H1 (cell line): ENCODE measurements at regions not wholly inside any gene's neighbourhood (a gene's known extent, or its start where the extent isn't known, plus 50 kb on each side); places are given as distances from the start of the nearest gene placed in this dataset.

Experiments
- CTCF ChIA-PET: fragments of 300-600 bp; sonication (Branson Sonifier 250); formaldehyde crosslinking; loops from one replicate; lab custom pipeline; 2021; ENCODE audit not compliant: partially characterized antibody; lab: Charles Lee
- POLR2A ChIA-PET: fragments of 300-600 bp; sonication (Branson Sonifier 250); formaldehyde crosslinking; loops from one replicate; lab custom pipeline; 2021; ENCODE audit warnings: inconsistent platforms; ENCODE audit not compliant: partially characterized antibody; lab: Charles Lee
- DNase-seq, 2 experiments: peaks; one replicate each; pipeline versions ENCODE4 v3.0.0 to v3.0.0-alpha.2; 2010 to 2022; ENCODE audit warnings: low spot score in 2 of 2, low read depth in 1 of 2, mixed read lengths in 1 of 2
- FAIRE-seq: peaks from 2 replicates; lab custom pipeline; 2011; peaks lifted over from hg19 to GRCh38; lab: Jason Lieb, UNC
- H2AFZ ChIP-seq: 2 replicates; pipeline ENCODE4 v1.8.1; 2012; ENCODE audit warnings: low read length, inconsistent platforms
- H2AK5ac ChIP-seq: 2 replicates; pipeline ENCODE4 v1.6.1; 2013; ENCODE audit warnings: low read depth, low read length
- H2BK120ac ChIP-seq: replicated peaks from 2 replicates; pipeline ENCODE3; 2013; ENCODE audit warnings: low read depth, low read length, inconsistent platforms
- H2BK12ac ChIP-seq: 2 replicates; pipeline ENCODE4 v1.6.1; 2013; ENCODE audit warnings: low read depth, low read length
- H2BK15ac ChIP-seq: 2 replicates; pipeline ENCODE4 v1.6.1; 2013; ENCODE audit warnings: low read length
- H2BK20ac ChIP-seq: 2 replicates; pipeline ENCODE4 v1.6.1; 2013; ENCODE audit warnings: low read length
- H2BK5ac ChIP-seq: 2 replicates; pipeline ENCODE4 v1.6.1; 2013; ENCODE audit warnings: low read depth, low read length
- H3K14ac ChIP-seq: 2 replicates; pipeline ENCODE4 v1.6.1; 2013; ENCODE audit warnings: inconsistent platforms; ENCODE audit not compliant: insufficient read length
- H3K18ac ChIP-seq: 2 replicates; pipeline ENCODE4 v1.6.1; 2013; ENCODE audit warnings: low read length; ENCODE audit errors: extremely low read depth
- H3K23ac ChIP-seq: 2 replicates; pipeline ENCODE4 v1.6.1; 2013; ENCODE audit warnings: inconsistent platforms; ENCODE audit not compliant: insufficient read length
- H3K23me2 ChIP-seq: 2 replicates; pipeline ENCODE4 v1.6.1; 2013; ENCODE audit warnings: low read depth, low read length
- H3K27ac ChIP-seq: 2 replicates; pipeline ENCODE4 v1.6.1; 2011; ENCODE audit warnings: low read depth, low read length, inconsistent platforms
- H3K27me3 ChIP-seq, 4 experiments: replicated peaks in 1 of 4; 1 replicate in 1 of 4; 2 replicates in 3 of 4; pipeline versions ENCODE4 v1.6.1 to v1.8.1; 2011 to 2013; ENCODE audit warnings: low read length in 3 of 4, mild to moderate bottlenecking in 3 of 4, inconsistent platforms in 2 of 4, mixed read lengths in 2 of 4, moderate library complexity in 1 of 4; ENCODE audit not compliant: control insufficient read depth in 3 of 4, insufficient read depth in 3 of 4; ENCODE audit errors: extremely low read depth in 1 of 4
- H3K36me3 ChIP-seq, 4 experiments: 2 replicates each; pipeline versions ENCODE4 v1.6.1 to v1.8.1; 2011 to 2013; ENCODE audit warnings: mild to moderate bottlenecking in 4 of 4, low read length in 3 of 4, moderate library complexity in 2 of 4, control low read depth in 1 of 4, inconsistent platforms in 1 of 4; ENCODE audit not compliant: insufficient read depth in 4 of 4, control insufficient read depth in 2 of 4
- H3K4ac ChIP-seq: replicated peaks from 2 replicates; pipeline ENCODE3; 2013; ENCODE audit warnings: low read length, low read depth, mixed read lengths, inconsistent platforms; ENCODE audit not compliant: insufficient read length
- H3K4me1 ChIP-seq, 4 experiments: replicated peaks in 1 of 4; 1 replicate in 1 of 4; 2 replicates in 3 of 4; pipeline versions ENCODE4 v1.6.1 to v1.8.1; 2011 to 2013; ENCODE audit warnings: low read length in 3 of 4, inconsistent platforms in 2 of 4, mixed read lengths in 1 of 4; ENCODE audit not compliant: insufficient read depth in 4 of 4, control insufficient read depth in 3 of 4
- H3K4me2 ChIP-seq, 2 experiments: 2 replicates each; pipeline versions ENCODE4 v1.6.1 to v1.8.1; 2011 to 2013; ENCODE audit warnings: low read depth in 2 of 2, low read length in 2 of 2, control low read depth in 1 of 2, inconsistent platforms in 1 of 2, mild to moderate bottlenecking in 1 of 2; ENCODE audit not compliant: insufficient read depth in 1 of 2
- H3K4me3 ChIP-seq, 4 experiments: fragments of 200-600, 300-600 bp in 1 of 4; sonication (generic), shearing (Covaris generic), sonication (Bioruptor Twin) in 1 of 4; 2 replicates each; pipeline versions ENCODE4 v1.5.1 to v1.8.1; 2011 to 2016; ENCODE audit warnings: low read length in 4 of 4, low read depth in 3 of 4, control low read depth in 2 of 4, inconsistent platforms in 2 of 4, mild to moderate bottlenecking in 2 of 4, mixed read lengths in 1 of 4, moderate library complexity in 1 of 4; ENCODE audit not compliant: insufficient read depth in 2 of 4; ENCODE audit errors: extremely low read depth in 1 of 4
- H3K56ac ChIP-seq: replicated peaks from 2 replicates; pipeline ENCODE3; 2013; ENCODE audit warnings: low read depth, mild to moderate bottlenecking, mixed read lengths, low read length, inconsistent platforms; ENCODE audit not compliant: insufficient read length
- H3K79me1 ChIP-seq: 2 replicates; pipeline ENCODE4 v1.6.1; 2013; ENCODE audit warnings: low read depth, low read length, control low read depth
- H3K79me2 ChIP-seq, 2 experiments: 2 replicates each; pipeline versions ENCODE4 v1.6.1 to v1.8.1; 2012 to 2013; ENCODE audit warnings: low read length in 2 of 2, mild to moderate bottlenecking in 2 of 2, inconsistent platforms in 1 of 2; ENCODE audit not compliant: insufficient read depth in 2 of 2, control insufficient read depth in 1 of 2
- H3K9ac ChIP-seq, 4 experiments: replicated peaks in 1 of 4; 1 replicate in 1 of 4; 2 replicates in 3 of 4; pipeline versions ENCODE4 v1.6.1 to v1.8.1; 2011 to 2013; ENCODE audit warnings: low read depth in 3 of 4, low read length in 3 of 4, control low read depth in 2 of 4, mild to moderate bottlenecking in 2 of 4, moderate library complexity in 2 of 4, inconsistent platforms in 1 of 4; ENCODE audit errors: extremely low read depth in 1 of 4
- H3K9me3 ChIP-seq, 2 experiments: 2 replicates each; pipeline versions ENCODE4 v1.6.1 to v1.8.1; 2012 to 2013; ENCODE audit warnings: mild to moderate bottlenecking in 2 of 2, moderate library complexity in 2 of 2, control low read depth in 1 of 2, inconsistent platforms in 1 of 2, low read depth in 1 of 2, low read length in 1 of 2, mixed read lengths in 1 of 2; ENCODE audit not compliant: insufficient read depth in 2 of 2
- H4K20me1 ChIP-seq, 2 experiments: replicated peaks in 1 of 2; 2 replicates each; pipeline versions ENCODE3 to v1.8.1; 2011 to 2013; ENCODE audit warnings: inconsistent platforms in 2 of 2, low read length in 2 of 2, mild to moderate bottlenecking in 1 of 2; ENCODE audit not compliant: insufficient read depth in 2 of 2, control insufficient read depth in 1 of 2
- H4K5ac ChIP-seq: 2 replicates; pipeline ENCODE4 v1.6.1; 2013; ENCODE audit warnings: low read length, low read depth, mixed read lengths, inconsistent platforms; ENCODE audit not compliant: insufficient read length
- H4K8ac ChIP-seq: 2 replicates; pipeline ENCODE4 v1.8.0; 2013; ENCODE audit warnings: mild to moderate bottlenecking, moderate library complexity, low read length, inconsistent platforms; ENCODE audit not compliant: insufficient read depth; ENCODE audit errors: extremely low read depth
- H4K91ac ChIP-seq: replicated peaks from 2 replicates; pipeline ENCODE3; 2013; ENCODE audit warnings: low read length, mixed read lengths, inconsistent platforms; ENCODE audit not compliant: insufficient read length
- BCL11A ChIP-seq, 2 experiments: IDR thresholded peaks; one replicate each; pipeline ENCODE4 v1.6.1; 2011; ENCODE audit warnings: low read depth in 2 of 2, low read length in 2 of 2, mild to moderate bottlenecking in 2 of 2
- CBX8 ChIP-seq: fragments of 300-800, 300-1000 bp; sonication (generic); IDR thresholded peaks from 2 replicates; pipeline ENCODE4 v1.7.1; 2016; ENCODE audit warnings: low read depth, low read length, borderline replicate concordance
- CHD2 ChIP-seq: IDR thresholded peaks from 2 replicates; pipeline ENCODE4 v1.6.1; 2012; ENCODE audit warnings: low read length, improper control_type of control experiment
- CTBP2 ChIP-seq: IDR thresholded peaks from 2 replicates; pipeline ENCODE4 v1.7.0; 2011; ENCODE audit warnings: borderline replicate concordance, mild to moderate bottlenecking, moderate library complexity, mixed read lengths, low read length; ENCODE audit not compliant: insufficient read depth, insufficient read length
- EP300 ChIP-seq, 2 experiments: IDR thresholded peaks; 1 replicate in 1 of 2; 2 replicates in 1 of 2; pipeline ENCODE4 v1.6.1; 2011 to 2012; ENCODE audit warnings: low read depth in 2 of 2, low read length in 2 of 2, mild to moderate bottlenecking in 2 of 2, borderline replicate concordance in 1 of 2, inconsistent platforms in 1 of 2, moderate library complexity in 1 of 2
- FOSL1 ChIP-seq: IDR thresholded peaks from 2 replicates; pipeline ENCODE4 v1.6.1; 2011; ENCODE audit warnings: mild to moderate bottlenecking, low read depth, low read length, moderate library complexity; ENCODE audit not compliant: insufficient read depth
- GABPA ChIP-seq: IDR thresholded peaks from 2 replicates; pipeline ENCODE4 v1.6.1; 2011; ENCODE audit warnings: mild to moderate bottlenecking, low read length, moderate library complexity, borderline replicate concordance; ENCODE audit not compliant: insufficient read depth
- GTF2F1 ChIP-seq: IDR thresholded peaks from 2 replicates; pipeline ENCODE4 v1.6.1; 2012; ENCODE audit warnings: low read depth, low read length, improper control_type of control experiment, borderline replicate concordance
- HDAC6 ChIP-seq: IDR thresholded peaks from one replicate; pipeline ENCODE4 v1.7.1; 2012; ENCODE audit warnings: low read depth, mild to moderate bottlenecking, inconsistent platforms, low read length, moderate library complexity
- MAFK ChIP-seq: IDR thresholded peaks from 2 replicates; pipeline ENCODE4 v1.6.1; 2012; ENCODE audit warnings: low read depth, mild to moderate bottlenecking, improper control_type of control experiment, low read length
- RAD21 ChIP-seq, 2 experiments: IDR thresholded peaks in 1 of 2; conservative IDR thresholded peaks in 1 of 2; 2 replicates each; pipeline ENCODE4 v1.6.1; 2011; ENCODE audit warnings: low read depth in 2 of 2, low read length in 2 of 2, improper control_type of control experiment in 1 of 2, inconsistent platforms in 1 of 2, mild to moderate bottlenecking in 1 of 2, moderate library complexity in 1 of 2
- RXRA ChIP-seq: IDR thresholded peaks from 2 replicates; pipeline ENCODE4 v1.6.1; 2011; ENCODE audit warnings: low read depth, mild to moderate bottlenecking, low read length, moderate library complexity; ENCODE audit not compliant: insufficient read depth
- SP2 ChIP-seq: IDR thresholded peaks from 2 replicates; pipeline ENCODE4 v1.6.1; 2012; ENCODE audit warnings: mild to moderate bottlenecking, low read length, inconsistent platforms
- TAF1 ChIP-seq: IDR thresholded peaks from 2 replicates; pipeline ENCODE4 v1.6.1; 2011; ENCODE audit warnings: mild to moderate bottlenecking, low read depth, low read length
- TEAD4 ChIP-seq: IDR thresholded peaks from 2 replicates; pipeline ENCODE4 v1.6.1; 2012; ENCODE audit warnings: low read depth, low read length, inconsistent platforms, mixed read lengths
- WGBS, 2 experiments: shearing (Covaris generic) in 1 of 2; methylation state at CpG; one replicate each; pipeline versions ENCODE4 v1.1.6 to v1.1.7; 2013 to 2015; ENCODE audit warnings: low lambda C conversion rate in 2 of 2, mixed read lengths in 2 of 2, inconsistent platforms in 1 of 2, low coverage in 1 of 2, missing lambda C conversion rate in 1 of 2; ENCODE audit not compliant: insufficient replicate concordance in 2 of 2, insufficient coverage in 1 of 2, insufficient read length in 1 of 2; ENCODE audit errors: extremely low coverage in 1 of 2, missing lambda C conversion rate in 1 of 2; 5-methylcytosine and 5-hydroxymethylcytosine counted together

DNA sequence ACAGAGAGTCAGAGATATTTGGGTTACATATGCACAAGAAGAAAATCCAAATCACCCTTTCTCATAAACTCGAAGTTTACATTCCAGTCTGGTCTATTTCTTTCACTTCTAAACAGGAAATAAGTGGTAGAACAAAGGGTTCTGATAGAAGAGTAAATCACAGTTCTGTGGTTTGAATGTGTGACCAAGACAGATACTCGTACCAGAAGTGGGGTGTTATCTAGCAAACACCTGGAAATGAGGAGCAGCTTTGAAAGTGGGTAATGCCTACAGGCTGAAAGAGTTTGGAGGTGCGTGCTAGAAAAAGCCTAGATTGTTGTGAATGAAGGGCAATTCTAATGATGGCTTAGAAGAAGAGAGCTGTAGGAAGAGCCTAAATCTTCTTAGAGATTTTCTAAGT, 74.7 kb downstream of the FH start:
- no peak overlapping the region for H4K8ac ChIP-seq
- no peak overlapping the region for H2BK120ac ChIP-seq
- H3K14ac ChIP-seq, result no peak overlapping the region
- ChIA-PET POLR2A (no interaction called here), CTCF (interaction anchor here (0.9 kb wide), 1 partner anchor 32 kb away, joined by 3 read pairs; no protein-coding TSS in a partner anchor)
- no peak overlapping the region for H3K27ac ChIP-seq
- H3K4me2 ChIP-seq, result no peak overlapping the region
- H2BK15ac ChIP-seq, result no peak overlapping the region
- H4K91ac ChIP-seq, result no peak overlapping the region
- H3K79me1 ChIP-seq, result no peaks in the 10 kb centered on the region
- H2AFZ ChIP-seq, result no peak overlapping the region
- H4K5ac ChIP-seq, result no peak overlapping the region
- no peaks in the 10 kb centered on the region for H4K20me1 ChIP-seq
- H2AK5ac ChIP-seq, result no peak overlapping the region
- H3K56ac ChIP-seq, result no peak overlapping the region
- no peak overlapping the region for H2BK5ac ChIP-seq
- no peak for DNase-seq
- no peak for FAIRE-seq
- H3K23ac ChIP-seq, result no peak overlapping the region
- no peaks in the 10 kb centered on the region for H3K79me2 ChIP-seq
- WGBS, 2 experiments, result 62% methylated on average over 3 of the region's 3 CpGs; no CpG with 5 or more reads in 1 of the 2 experiments
- peaks cover 7 to 10% of the 10 kb centered on the region in 2 experiments; a peak in 3 of 4 replicates for H3K9me3 ChIP-seq
- H3K23me2 ChIP-seq, result no peaks in the 10 kb centered on the region
- H3K27me3 ChIP-seq, result no peaks in the 10 kb centered on the region; a peak in 1 of 7 replicates
- H3K4me3 ChIP-seq, result no peak overlapping the region
- H3K36me3 ChIP-seq, result no peaks in the 10 kb centered on the region
- H3K9ac ChIP-seq, result no peak overlapping the region
- no peak overlapping the region for H3K4ac ChIP-seq
- H3K4me1 ChIP-seq, result peaks cover 0 to 5% (median 3%) of the 10 kb centered on the region in 4 experiments; a peak in 3 of 7 replicates
- no peak overlapping the region for H2BK20ac ChIP-seq
- no peak overlapping the region for H2BK12ac ChIP-seq
- no peak overlapping the region for H3K18ac ChIP-seq
- no peak for TF ChIP-seq CTBP2
- TF ChIP-seq GTF2F1, result no peak
- TF ChIP-seq HDAC6, result no peak
- no peak for TF ChIP-seq RXRA
- TF ChIP-seq SP2, result no peak
- TF ChIP-seq FOSL1, result no peak
- no peak for TF ChIP-seq MAFK
- TF ChIP-seq TEAD4, result no peak
- no peak for TF ChIP-seq CBX8
- TF ChIP-seq BCL11A (IDR thresholded peaks at IDR 0.05; ENCODE audit: low read depth in 2 of 2, low read length in 2 of 2), result no peak
- TF ChIP-seq RAD21 (IDR thresholded peaks at IDR 0.05 in 1 of 2, conservative IDR thresholded peaks at IDR 0.05 in 1 of 2; ENCODE audit: low read depth in 2 of 2, low read length in 2 of 2), result no peak
- TF ChIP-seq GABPA, result no peak
- TF ChIP-seq TAF1, result no peak
- TF ChIP-seq CHD2, result no peak
- no peak for TF ChIP-seq EP300 (IDR thresholded peaks at IDR 0.05; ENCODE audit: borderline replicate concordance in 1 of 2, low read depth in 2 of 2, low read length in 2 of 2)
